ENCODE measurements at regions not wholly inside any gene's neighbourhood (a gene's known extent, or its start where the extent isn't known, plus 50 kb on each side); places are given as distances from the start of the nearest gene placed in this dataset.

- DNase-seq (ENCODE audit: low read depth), result no peak
- H3K4me3 ChIP-seq (ENCODE audit: low read depth, low read length), result no peak overlapping the region
- TF ChIP-seq POLR2A (IDR thresholded peaks at IDR 0.05; ENCODE audit: extremely low read depth, insufficient read length), result no peak
- TF ChIP-seq, protein P1, sequence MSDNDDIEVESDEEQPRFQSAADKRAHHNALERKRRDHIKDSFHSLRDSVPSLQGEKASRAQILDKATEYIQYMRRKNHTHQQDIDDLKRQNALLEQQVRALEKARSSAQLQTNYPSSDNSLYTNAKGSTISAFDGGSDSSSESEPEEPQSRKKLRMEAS (IDR thresholded peaks at IDR 0.05; ENCODE audit: low read depth, low read length), result no peak
Measured at GRCh38 chr3:83849106-83849730, 1109.6 kb upstream of the CADM2 start.

- no peak overlapping the region for H3K4me3 ChIP-seq (ENCODE audit: low read depth, low read length)
- DNase-seq (ENCODE audit: low read depth), result no peak
- TF ChIP-seq, protein P2, sequence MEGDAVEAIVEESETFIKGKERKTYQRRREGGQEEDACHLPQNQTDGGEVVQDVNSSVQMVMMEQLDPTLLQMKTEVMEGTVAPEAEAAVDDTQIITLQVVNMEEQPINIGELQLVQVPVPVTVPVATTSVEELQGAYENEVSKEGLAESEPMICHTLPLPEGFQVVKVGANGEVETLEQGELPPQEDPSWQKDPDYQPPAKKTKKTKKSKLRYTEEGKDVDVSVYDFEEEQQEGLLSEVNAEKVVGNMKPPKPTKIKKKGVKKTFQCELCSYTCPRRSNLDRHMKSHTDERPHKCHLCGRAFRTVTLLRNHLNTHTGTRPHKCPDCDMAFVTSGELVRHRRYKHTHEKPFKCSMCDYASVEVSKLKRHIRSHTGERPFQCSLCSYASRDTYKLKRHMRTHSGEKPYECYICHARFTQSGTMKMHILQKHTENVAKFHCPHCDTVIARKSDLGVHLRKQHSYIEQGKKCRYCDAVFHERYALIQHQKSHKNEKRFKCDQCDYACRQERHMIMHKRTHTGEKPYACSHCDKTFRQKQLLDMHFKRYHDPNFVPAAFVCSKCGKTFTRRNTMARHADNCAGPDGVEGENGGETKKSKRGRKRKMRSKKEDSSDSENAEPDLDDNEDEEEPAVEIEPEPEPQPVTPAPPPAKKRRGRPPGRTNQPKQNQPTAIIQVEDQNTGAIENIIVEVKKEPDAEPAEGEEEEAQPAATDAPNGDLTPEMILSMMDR (IDR thresholded peaks at IDR 0.05; ENCODE audit: low read depth, low read length), result no peak
- TF ChIP-seq, protein P1 (IDR thresholded peaks at IDR 0.05; ENCODE audit: low read depth, low read length), result no peak
- TF ChIP-seq POLR2A (IDR thresholded peaks at IDR 0.05; ENCODE audit: extremely low read depth, insufficient read length), result no peak
- TF ChIP-seq MYC (IDR thresholded peaks at IDR 0.05; ENCODE audit: low read depth, low read length), result no peak
Measured at GRCh38 chr3:83863380-83863779, 1095.4 kb upstream of the CADM2 start.

GRCh38 chr3:83868909-83869567 lies 1089.8 kb upstream of the CADM2 start:
- DNase-seq (ENCODE audit: low read depth), result no peak
- H3K4me3 ChIP-seq (ENCODE audit: low read depth, low read length), result no peak overlapping the region
- TF ChIP-seq, protein P2 (IDR thresholded peaks at IDR 0.05; ENCODE audit: low read depth, low read length), result no peak
- TF ChIP-seq POLR2A (IDR thresholded peaks at IDR 0.05; ENCODE audit: extremely low read depth, insufficient read length) (no peak), MYC (IDR thresholded peaks at IDR 0.05; ENCODE audit: low read depth, low read length) (no peak)
- TF ChIP-seq, protein P1 (IDR thresholded peaks at IDR 0.05; ENCODE audit: low read depth, low read length), result no peak

- no peak for DNase-seq (ENCODE audit: low read depth)
- TF ChIP-seq MYC (IDR thresholded peaks at IDR 0.05; ENCODE audit: low read depth, low read length) (no peak), POLR2A (IDR thresholded peaks at IDR 0.05; ENCODE audit: extremely low read depth, insufficient read length) (no peak)
- TF ChIP-seq, protein P2 (IDR thresholded peaks at IDR 0.05; ENCODE audit: low read depth, low read length), result no peak
Measured at GRCh38 chr3:83873550-83873949, 1085.2 kb upstream of the CADM2 start.

DNA sequence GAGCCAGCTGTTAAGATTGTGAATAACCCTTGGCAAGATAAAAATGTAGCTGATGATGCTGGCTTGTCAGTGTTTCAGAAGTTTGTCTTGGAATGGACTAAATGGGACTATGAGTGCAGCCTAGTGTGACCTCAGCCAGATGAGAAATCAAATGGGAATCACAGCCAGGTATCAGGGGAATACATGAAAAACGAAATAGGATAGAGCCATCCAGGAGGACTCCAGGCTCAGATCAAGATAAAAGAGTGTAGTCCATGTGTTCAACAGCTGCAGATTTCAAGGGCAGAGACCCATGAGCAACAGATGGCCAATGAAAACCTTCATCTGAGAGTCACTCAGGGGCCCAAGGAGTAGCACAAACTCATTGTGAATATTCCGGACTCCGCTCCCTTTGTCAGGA lies 1080.9 kb upstream of the CADM2 start:
- DNase-seq (ENCODE audit: low read depth), result no peak
- no peak overlapping the region for H3K4me3 ChIP-seq (ENCODE audit: low read depth, low read length)
- TF ChIP-seq, protein P1 (IDR thresholded peaks at IDR 0.05; ENCODE audit: low read depth, low read length), result no peak
- TF ChIP-seq POLR2A (IDR thresholded peaks at IDR 0.05; ENCODE audit: extremely low read depth, insufficient read length), result no peak
- no peak for TF ChIP-seq MYC (IDR thresholded peaks at IDR 0.05; ENCODE audit: low read depth, low read length)
- TF ChIP-seq, protein P2 (IDR thresholded peaks at IDR 0.05; ENCODE audit: low read depth, low read length), result no peak

More at GRCh38 chr3:83873550-83873949, 1085.2 kb upstream of the CADM2 start:
- H3K4me3 ChIP-seq (ENCODE audit: low read depth, low read length), result no peak overlapping the region

DNA sequence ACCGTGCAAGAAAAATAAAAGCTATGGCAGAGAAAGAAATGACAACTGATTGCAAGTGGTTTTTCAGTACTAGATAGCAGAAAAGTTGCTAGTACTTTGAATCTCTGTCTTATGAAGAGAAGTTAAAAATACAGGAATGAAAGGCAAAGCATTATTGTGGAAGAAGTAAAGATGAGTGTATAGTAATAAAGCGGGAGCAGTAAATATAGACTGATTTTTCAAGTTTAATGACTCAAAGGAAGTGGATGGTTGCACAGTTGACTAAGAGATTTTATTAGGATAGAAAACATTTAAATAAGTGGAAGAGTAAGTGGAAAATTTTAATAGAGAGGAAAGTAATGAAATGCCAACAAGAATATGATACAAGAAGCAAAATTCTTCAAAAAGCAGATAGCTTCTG lies 1076.1 kb upstream of the CADM2 start:
- DNase-seq (ENCODE audit: low read depth), result no peak
- TF ChIP-seq, protein P1 (IDR thresholded peaks at IDR 0.05; ENCODE audit: low read depth, low read length), result no peak
- TF ChIP-seq MYC (IDR thresholded peaks at IDR 0.05; ENCODE audit: low read depth, low read length), result no peak
- TF ChIP-seq, protein P2 (IDR thresholded peaks at IDR 0.05; ENCODE audit: low read depth, low read length), result no peak
- H3K4me3 ChIP-seq (ENCODE audit: low read depth, low read length), result no peak overlapping the region

Data from NB4 (cell line).